Vagina (tissue), 2 donors: ENCODE measurements at regions not wholly inside any gene's neighbourhood (a gene's known extent, or its start where the extent isn't known, plus 50 kb on each side); places are given as distances from the start of the nearest gene placed in this dataset.

ENCODE experiments used
- DNase-seq, 2 donors: peaks; one replicate each; pipeline ENCODE4 v3.0.0-alpha.2; 2017; ENCODE audit errors: extremely low spot score in 2 of 2
- H3K27ac ChIP-seq: fragments of 200-600 bp; sonication (generic); one replicate; pipeline ENCODE4 v1.5.1; 2019
- H3K27me3 ChIP-seq: fragments of 200-600 bp; sonication (generic); one replicate; pipeline ENCODE4 v1.5.1; 2019
- H3K36me3 ChIP-seq, 2 donors: fragments of 200-600 bp; sonication (generic); one replicate each; pipeline ENCODE4 v1.5.1; 2017 to 2019
- H3K4me1 ChIP-seq: fragments of 200-600 bp; sonication (generic); one replicate; pipeline ENCODE4 v1.5.1; 2019
- H3K4me3 ChIP-seq, 2 donors: fragments of 200-600 bp; sonication (generic); 1 replicate in 1 of 2; 2 replicates in 1 of 2; pipeline ENCODE4 v1.5.1; 2016 to 2019
- H3K9me3 ChIP-seq: fragments of 200-600 bp; sonication (generic); one replicate; pipeline ENCODE4 v1.5.1; 2019
- POLR2A ChIP-seq, 2 donors: fragments of 450-650 bp; IDR thresholded peaks; one replicate each; pipeline ENCODE4 v1.6.1; 2017; ENCODE audit warnings: antibody characterized with exemption in 2 of 2, mild to moderate bottlenecking in 2 of 2, moderate library complexity in 2 of 2
- POLR2AphosphoS5 ChIP-seq, 2 donors: sonication (generic); formaldehyde crosslinking; IDR thresholded peaks; one replicate each; pipeline ENCODE4 v1.9.0; 2017; ENCODE audit warnings: antibody characterized with exemption in 2 of 2, mild to moderate bottlenecking in 2 of 2, low read depth in 1 of 2; ENCODE audit not compliant: insufficient read depth in 1 of 2
- intact Hi-C: fragments of 100-400 bp; cut with DNase I; formaldehyde crosslinking; loops from one replicate; pipeline ENCODE4 v1.15.1; 2023
- TF ChIP-seq, protein P1 (sequence below), 3 experiments: fragments of 450-650 bp in 2 of 3; fragments of 200-600 bp in 1 of 3; sonication (generic) in 1 of 3; IDR thresholded peaks; one replicate each; pipeline ENCODE4 v1.5.1; 2017 to 2019; ENCODE audit warnings: antibody characterized with exemption in 3 of 3, mild to moderate bottlenecking in 2 of 3, moderate library complexity in 2 of 3

DNA sequence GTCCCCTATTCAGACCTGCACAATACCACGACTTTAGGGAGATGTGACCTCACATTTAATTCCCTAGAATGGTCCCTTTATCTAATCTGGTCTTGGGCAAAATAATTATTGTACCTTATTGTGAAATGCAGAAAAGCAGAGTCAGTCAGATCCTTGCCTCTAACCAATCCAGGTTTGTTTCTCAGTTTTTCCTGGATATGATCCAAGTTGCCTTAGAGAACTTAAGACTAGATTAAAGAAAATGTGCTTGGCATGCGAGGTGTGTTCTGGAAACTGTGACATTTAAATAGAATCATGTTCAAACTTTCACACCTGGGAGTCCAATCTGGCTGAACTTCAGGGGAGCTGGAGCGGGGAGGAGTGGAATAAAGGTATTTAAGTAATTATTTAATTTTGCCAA lies 696.2 kb downstream of the DNAH5 start:
- Histone ChIP-seq H3K27ac (no peak overlapping the region), H3K4me1 (no peaks in the 10 kb centered on the region), H3K36me3 (no peaks in the 10 kb centered on the region), H3K9me3 (no peaks in the 10 kb centered on the region), H3K4me3 (no peak overlapping the region), H3K27me3 (no peaks in the 10 kb centered on the region)
- TF ChIP-seq POLR2AphosphoS5 (IDR thresholded peaks at IDR 0.05; ENCODE audit: insufficient read depth in 1 of 2, low read depth in 1 of 2) (no peak), POLR2A (IDR thresholded peaks at IDR 0.05) (no peak)
- TF ChIP-seq, protein P1, sequence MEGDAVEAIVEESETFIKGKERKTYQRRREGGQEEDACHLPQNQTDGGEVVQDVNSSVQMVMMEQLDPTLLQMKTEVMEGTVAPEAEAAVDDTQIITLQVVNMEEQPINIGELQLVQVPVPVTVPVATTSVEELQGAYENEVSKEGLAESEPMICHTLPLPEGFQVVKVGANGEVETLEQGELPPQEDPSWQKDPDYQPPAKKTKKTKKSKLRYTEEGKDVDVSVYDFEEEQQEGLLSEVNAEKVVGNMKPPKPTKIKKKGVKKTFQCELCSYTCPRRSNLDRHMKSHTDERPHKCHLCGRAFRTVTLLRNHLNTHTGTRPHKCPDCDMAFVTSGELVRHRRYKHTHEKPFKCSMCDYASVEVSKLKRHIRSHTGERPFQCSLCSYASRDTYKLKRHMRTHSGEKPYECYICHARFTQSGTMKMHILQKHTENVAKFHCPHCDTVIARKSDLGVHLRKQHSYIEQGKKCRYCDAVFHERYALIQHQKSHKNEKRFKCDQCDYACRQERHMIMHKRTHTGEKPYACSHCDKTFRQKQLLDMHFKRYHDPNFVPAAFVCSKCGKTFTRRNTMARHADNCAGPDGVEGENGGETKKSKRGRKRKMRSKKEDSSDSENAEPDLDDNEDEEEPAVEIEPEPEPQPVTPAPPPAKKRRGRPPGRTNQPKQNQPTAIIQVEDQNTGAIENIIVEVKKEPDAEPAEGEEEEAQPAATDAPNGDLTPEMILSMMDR (IDR thresholded peaks at IDR 0.05) = no peak
- intact Hi-C loops = no loop called here
- no peak for DNase-seq

DNA sequence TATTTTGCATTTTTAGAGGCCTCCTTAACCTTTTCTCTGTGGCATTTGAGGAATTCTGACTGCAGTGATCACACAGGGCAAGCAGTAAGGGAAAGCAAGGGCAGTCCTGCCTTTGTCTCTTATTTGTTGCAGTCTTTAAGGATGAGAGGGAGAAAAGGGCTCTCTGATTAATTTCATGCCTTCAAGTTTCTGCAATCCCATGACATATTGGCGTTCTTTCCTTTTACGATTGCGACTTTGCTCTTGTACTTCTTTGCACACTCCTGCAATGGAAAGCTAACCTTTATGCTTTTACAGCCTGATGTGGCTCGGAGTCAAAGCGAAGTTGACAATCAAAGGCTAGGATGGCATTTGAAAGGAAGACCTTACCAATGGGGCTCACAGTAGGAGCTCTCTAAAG lies 698.4 kb downstream of the DNAH5 start:
- Histone ChIP-seq H3K4me3 (no peak overlapping the region), H3K27ac (no peak overlapping the region), H3K36me3 (no peaks in the 10 kb centered on the region), H3K4me1 (no peaks in the 10 kb centered on the region), H3K27me3 (no peaks in the 10 kb centered on the region), H3K9me3 (no peaks in the 10 kb centered on the region)
- TF ChIP-seq, protein P1 (IDR thresholded peaks at IDR 0.05) = no peak
- TF ChIP-seq POLR2A (IDR thresholded peaks at IDR 0.05) = no peak
- TF ChIP-seq POLR2AphosphoS5 (IDR thresholded peaks at IDR 0.05; ENCODE audit: insufficient read depth in 1 of 2, low read depth in 1 of 2) = no peak
- intact Hi-C loops = no loop called here
- DNase-seq = no peak

DNA sequence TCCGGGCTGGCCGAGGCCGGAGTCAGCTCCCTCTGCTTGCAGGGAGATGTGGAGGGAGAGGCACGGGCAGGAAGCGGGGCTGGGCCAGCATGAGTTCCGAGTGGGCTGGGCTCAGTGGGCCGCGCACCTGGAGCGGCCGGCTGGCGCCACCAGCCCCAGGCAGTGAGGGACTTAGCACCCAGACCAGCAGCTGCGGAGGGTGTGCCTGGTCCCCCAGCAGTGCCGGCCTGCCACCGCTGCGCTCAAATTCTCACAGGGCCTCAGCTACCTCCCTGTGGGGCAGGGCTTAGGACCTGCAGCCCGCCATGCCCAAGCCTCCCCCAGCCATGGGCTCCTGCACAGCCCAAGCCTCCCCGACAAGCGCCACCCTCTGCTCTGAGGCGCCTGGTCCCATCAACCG lies 700.3 kb downstream of the DNAH5 start:
- no peaks in the 10 kb centered on the region for H3K36me3 ChIP-seq
- intact Hi-C loops = loop anchor here (5.0 kb wide), 1 partner anchor 1948 kb away; no protein-coding TSS in a partner anchor
- H3K9me3 ChIP-seq = no peaks in the 10 kb centered on the region
- no peak for DNase-seq
- H3K27ac ChIP-seq = no peak overlapping the region
- H3K27me3 ChIP-seq = no peaks in the 10 kb centered on the region
- no peaks in the 10 kb centered on the region for H3K4me1 ChIP-seq
- H3K4me3 ChIP-seq = no peak overlapping the region
- TF ChIP-seq POLR2AphosphoS5 (IDR thresholded peaks at IDR 0.05; ENCODE audit: insufficient read depth in 1 of 2, low read depth in 1 of 2) (no peak), POLR2A (IDR thresholded peaks at IDR 0.05) (no peak)
- TF ChIP-seq, protein P1 (IDR thresholded peaks at IDR 0.05) = no peak

DNA sequence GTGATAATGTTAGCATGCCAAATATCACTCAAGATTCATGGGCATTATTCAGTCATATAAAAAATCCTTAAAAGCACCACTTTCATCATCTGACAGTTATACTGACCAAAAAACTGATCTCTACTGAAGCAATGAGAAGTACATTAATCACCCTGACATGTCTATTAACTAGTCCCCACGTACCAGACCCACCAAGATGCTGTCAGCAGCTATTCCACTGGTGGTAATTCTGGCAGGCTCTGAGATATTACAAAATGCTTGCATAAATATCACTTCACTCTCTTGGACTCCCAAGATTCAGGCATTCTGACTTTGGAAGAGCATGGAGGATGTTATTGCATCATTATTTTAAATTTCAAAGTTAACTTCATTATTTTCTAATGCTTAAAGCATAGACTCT lies 717.0 kb downstream of the DNAH5 start:
- no peak overlapping the region for H3K4me3 ChIP-seq
- no peaks in the 10 kb centered on the region for H3K27me3 ChIP-seq
- H3K9me3 ChIP-seq = no peaks in the 10 kb centered on the region
- intact Hi-C loops = no loop called here
- TF ChIP-seq POLR2A (IDR thresholded peaks at IDR 0.05) (no peak), POLR2AphosphoS5 (IDR thresholded peaks at IDR 0.05; ENCODE audit: insufficient read depth in 1 of 2, low read depth in 1 of 2) (no peak)
- TF ChIP-seq, protein P1 (IDR thresholded peaks at IDR 0.05) = no peak
- H3K4me1 ChIP-seq = no peaks in the 10 kb centered on the region
- no peak overlapping the region for H3K27ac ChIP-seq
- DNase-seq = no peak
- no peaks in the 10 kb centered on the region for H3K36me3 ChIP-seq

DNA sequence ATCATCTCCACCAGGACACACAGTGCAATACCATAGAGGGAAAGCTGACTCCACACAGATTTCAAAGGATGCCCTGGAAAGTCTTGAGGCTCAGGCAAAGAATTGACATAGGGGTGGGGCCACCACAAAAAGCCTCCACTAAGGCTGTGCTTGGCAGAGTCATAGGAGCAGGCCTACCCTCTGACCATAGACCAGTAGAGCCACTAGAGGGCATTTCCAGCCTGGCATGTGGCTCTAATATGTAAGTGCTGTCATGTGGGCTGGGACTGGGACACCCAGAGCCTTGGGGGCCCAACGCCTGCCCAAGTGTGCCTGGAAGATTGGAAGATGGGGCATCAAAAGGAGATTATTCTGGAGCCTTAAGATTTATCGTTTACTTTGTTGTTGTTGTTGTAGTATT lies 726.0 kb downstream of the DNAH5 start:
- intact Hi-C loops = no loop called here

More for the DNA sequence above, 726.0 kb downstream of the DNAH5 start:
- Histone ChIP-seq H3K27me3 (no peaks in the 10 kb centered on the region), H3K4me3 (no peak overlapping the region), H3K4me1 (no peaks in the 10 kb centered on the region), H3K9me3 (no peaks in the 10 kb centered on the region), H3K36me3 (no peaks in the 10 kb centered on the region), H3K27ac (no peak overlapping the region)
- DNase-seq = no peak
- TF ChIP-seq POLR2AphosphoS5 (IDR thresholded peaks at IDR 0.05; ENCODE audit: insufficient read depth in 1 of 2, low read depth in 1 of 2) (no peak), POLR2A (IDR thresholded peaks at IDR 0.05) (no peak)
